ENCODE measurements at regions not wholly inside any gene's neighbourhood (a gene's known extent, or its start where the extent isn't known, plus 50 kb on each side); places are given as distances from the start of the nearest gene placed in this dataset.

GRCh38 chr10:107733328-107734130 is 569.0 kb upstream of the SORCS1 start:
- DNase-seq (ENCODE audit: low read depth in 2 of 3, low spot score in 2 of 3) = no peak

DNA sequence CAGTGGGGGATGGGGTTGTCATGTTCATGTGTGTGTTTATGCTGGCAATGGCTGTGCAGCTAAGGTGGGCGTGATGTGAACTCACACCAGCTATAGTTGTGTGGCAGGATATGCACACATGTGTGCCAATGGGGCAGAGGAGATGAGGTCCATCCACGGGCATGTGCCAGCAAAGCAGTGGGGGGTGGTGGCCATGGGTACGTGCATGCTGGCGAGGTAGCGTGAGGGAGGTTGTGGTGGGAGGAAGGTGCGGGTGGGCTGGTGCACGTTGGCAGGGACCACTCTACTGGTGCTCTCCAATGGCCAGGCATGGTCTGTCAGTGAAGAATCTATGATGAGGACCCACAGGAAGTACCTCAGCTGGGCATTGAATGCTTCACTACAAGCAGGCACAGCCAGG is 567.5 kb upstream of the SORCS1 start:
- DNase-seq (ENCODE audit: low read depth in 2 of 3, low spot score in 2 of 3) = no peak

- peak in 1 of 3 donors; percentile 8 for DNase-seq (ENCODE audit: low read depth in 2 of 3, low spot score in 2 of 3)
Observed at GRCh38 chr10:107728807-107729206, 564.3 kb upstream of the SORCS1 start.

- no peak for DNase-seq (ENCODE audit: low read depth in 2 of 3, low spot score in 2 of 3)
Observed at GRCh38 chr10:107727767-107728317, 563.3 kb upstream of the SORCS1 start.

- no peak for DNase-seq (ENCODE audit: low read depth in 2 of 3, low spot score in 2 of 3)
Observed at GRCh38 chr10:107718864-107719263, 554.4 kb upstream of the SORCS1 start.

GRCh38 chr10:107717046-107717445 is 552.5 kb upstream of the SORCS1 start:
- no peak for DNase-seq (ENCODE audit: low read depth in 2 of 3, low spot score in 2 of 3)

GRCh38 chr10:107715565-107715964 is 551.1 kb upstream of the SORCS1 start:
- no peak for DNase-seq (ENCODE audit: low read depth in 2 of 3, low spot score in 2 of 3)

GRCh38 chr10:107708981-107709380 is 544.5 kb upstream of the SORCS1 start:
- no peak for DNase-seq (ENCODE audit: low read depth in 2 of 3, low spot score in 2 of 3)

DNA sequence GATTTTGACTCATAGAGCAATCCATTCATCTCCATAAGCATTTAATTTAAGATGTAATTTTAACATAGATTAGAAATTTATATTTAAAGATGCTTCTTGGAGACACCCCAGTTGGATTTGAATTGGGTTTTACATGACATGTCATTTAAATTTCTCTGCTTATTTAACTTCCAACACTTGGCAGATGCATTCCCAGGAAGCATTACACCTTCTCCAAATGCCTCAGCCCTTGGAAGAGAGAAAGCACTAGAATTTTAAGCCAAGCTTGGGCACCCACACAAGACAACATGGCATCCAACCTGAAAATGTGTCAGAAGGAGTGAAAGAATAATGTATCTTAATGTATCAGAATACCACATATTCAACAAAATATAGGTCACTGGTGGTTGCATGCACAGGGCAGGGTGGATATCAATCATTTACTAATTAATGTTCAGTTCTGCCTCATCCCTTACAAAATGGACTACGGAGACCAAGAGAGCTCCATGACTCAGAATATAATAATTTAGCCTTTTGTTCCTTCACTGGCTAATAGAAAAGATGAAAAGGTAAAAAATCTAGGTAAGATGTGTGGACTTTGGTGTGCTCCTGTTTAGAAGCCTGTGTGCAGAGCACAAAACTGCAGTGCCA is 541.7 kb upstream of the SORCS1 start:
- no peak for DNase-seq (ENCODE audit: low read depth in 2 of 3, low spot score in 2 of 3)

DNA sequence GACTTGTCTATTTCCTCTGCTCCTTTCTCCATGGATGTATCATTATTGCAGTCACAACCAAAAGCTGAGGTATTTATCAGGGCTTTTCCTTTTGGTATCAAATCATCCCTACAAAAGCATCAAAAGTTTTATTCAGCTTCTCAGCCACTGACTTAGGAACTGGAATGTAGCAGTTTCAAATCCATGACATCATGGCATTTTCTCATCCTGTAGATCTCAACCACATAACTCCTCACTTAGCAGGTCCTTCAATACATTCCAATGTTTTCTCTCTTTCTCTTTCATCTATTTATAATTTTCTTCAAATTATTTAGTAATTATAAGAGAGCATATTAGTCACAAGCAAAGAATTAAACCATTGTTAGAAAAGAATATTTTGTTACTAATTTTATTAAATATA is 537.4 kb upstream of the SORCS1 start:
- DNase-seq (ENCODE audit: low read depth in 2 of 3, low spot score in 2 of 3) = no peak

DNA sequence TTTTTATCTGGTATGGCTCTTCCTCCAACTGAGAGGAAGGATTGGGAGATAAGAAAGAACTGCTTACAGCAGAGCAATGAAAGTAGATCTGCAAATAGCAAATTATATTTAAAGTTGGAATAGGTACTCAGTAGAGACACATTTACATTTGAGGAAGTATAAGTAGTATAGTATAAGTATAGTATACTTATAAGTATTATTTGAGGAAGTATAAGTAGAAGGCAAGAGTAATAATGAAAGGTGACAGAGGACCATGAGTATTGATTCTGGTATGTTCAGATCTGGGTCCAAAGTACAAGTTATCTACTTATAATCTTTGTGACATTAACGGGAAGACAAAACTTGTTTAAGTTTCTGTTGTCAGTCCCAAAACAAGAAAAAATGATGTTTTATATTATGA is 527.6 kb upstream of the SORCS1 start:
- DNase-seq (ENCODE audit: low read depth in 2 of 3, low spot score in 2 of 3) = no peak

- DNase-seq (ENCODE audit: low read depth in 2 of 3, low spot score in 2 of 3) = no peak
Observed at GRCh38 chr10:107689323-107689722, 524.8 kb upstream of the SORCS1 start.

- no peak for DNase-seq (ENCODE audit: low read depth in 2 of 3, low spot score in 2 of 3)
Observed at GRCh38 chr10:107687701-107688100, 523.2 kb upstream of the SORCS1 start.

GRCh38 chr10:107686095-107686494 is 521.6 kb upstream of the SORCS1 start:
- peak in 2 of 3 donors; percentile 36 to 72 for DNase-seq (ENCODE audit: low read depth in 2 of 3, low spot score in 2 of 3)

- DNase-seq (ENCODE audit: low read depth in 2 of 3, low spot score in 2 of 3) = no peak
Observed at GRCh38 chr10:107671960-107672359, 507.5 kb upstream of the SORCS1 start.

- DNase-seq (ENCODE audit: low read depth in 2 of 3, low spot score in 2 of 3) = no peak
Observed at GRCh38 chr10:107666214-107666613, 501.7 kb upstream of the SORCS1 start.

GRCh38 chr10:107665459-107665858 is 501.0 kb upstream of the SORCS1 start:
- DNase-seq (ENCODE audit: low read depth in 2 of 3, low spot score in 2 of 3) = no peak

DNA sequence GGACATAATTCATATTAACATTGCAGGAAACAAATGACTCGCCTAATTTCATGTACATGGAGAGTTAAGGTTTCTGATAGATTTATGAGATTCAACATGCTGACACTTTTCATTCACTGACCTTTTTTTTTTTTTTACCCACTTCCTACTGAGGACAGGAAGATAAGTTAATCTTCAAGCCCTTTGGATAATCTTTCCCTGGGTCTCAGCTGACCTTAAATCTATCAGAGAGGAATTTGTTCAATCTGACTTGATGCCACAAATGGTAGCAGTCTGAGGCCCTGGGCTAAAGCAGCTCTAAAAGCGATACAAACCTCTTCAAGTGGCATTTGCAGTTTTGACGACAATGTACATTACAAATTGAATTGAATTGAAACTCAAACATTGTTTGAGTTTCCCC is 493.3 kb upstream of the SORCS1 start:
- DNase-seq (ENCODE audit: low read depth in 2 of 3, low spot score in 2 of 3) = peak in 1 of 3 donors; percentile 17

GRCh38 chr10:107656932-107657331 is 492.4 kb upstream of the SORCS1 start:
- no peak for DNase-seq (ENCODE audit: low read depth in 2 of 3, low spot score in 2 of 3)

DNA sequence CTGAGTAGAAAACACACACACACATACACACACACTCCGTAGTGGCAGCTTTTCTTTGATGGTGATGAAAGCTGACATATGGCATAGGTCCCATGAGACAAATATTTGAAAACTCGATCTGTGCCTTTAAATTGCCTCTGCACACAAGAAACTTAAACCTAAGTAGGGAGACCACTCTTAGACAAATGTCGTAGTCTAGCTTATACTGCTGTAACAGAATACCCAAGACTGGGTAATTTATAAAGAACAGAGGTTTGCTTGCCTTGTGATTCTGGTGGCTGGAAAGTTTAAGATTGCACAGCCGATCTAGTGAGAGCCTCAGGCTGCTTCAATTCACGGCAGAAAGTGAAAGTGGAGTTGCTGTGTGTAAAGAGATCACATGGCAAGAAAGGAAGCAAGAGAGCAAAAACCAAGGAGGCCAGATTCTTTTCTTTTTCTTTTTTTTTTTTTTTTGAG is 489.4 kb upstream of the SORCS1 start:
- peak in 2 of 3 donors; percentile 37 to 66 for DNase-seq (ENCODE audit: low read depth in 2 of 3, low spot score in 2 of 3)

DNA sequence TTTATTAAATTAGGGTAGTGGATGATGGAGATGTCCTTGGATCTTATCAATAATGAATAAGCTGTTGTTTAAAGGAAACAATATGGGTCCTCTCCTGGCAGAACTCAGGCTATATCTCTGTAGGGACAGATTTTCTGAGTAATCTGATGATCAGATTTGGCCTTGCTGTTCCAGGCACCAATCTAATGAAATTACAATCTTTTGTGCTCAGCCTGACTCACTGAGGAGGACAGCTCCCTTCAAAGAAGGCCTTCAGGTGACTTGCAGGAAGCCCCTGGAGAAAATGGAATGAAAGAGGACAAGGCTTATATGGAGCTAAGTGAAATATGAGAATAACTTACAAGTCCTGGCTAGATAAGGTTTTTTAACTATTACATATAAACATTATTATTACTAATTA is 486.4 kb upstream of the SORCS1 start:
- DNase-seq (ENCODE audit: low read depth in 2 of 3, low spot score in 2 of 3) = no peak

DNA sequence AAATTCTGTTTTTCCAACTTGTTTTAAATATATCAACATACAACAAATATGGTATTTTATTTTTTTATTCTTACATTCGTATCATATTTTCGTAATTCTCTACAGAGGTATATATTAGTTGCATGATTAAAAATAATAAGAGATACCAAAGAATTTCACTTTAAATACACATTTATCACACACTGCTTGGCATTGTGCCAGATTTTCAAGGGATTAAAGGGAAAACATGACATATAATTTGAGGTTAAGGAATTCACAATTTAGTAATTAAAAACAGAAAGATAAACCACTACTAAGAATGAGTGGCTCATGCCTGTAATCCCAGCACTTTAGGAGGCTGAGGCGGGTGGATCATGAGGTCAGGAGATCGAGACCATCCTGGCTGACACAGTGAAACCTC is 484.7 kb upstream of the SORCS1 start:
- DNase-seq (ENCODE audit: low read depth in 2 of 3, low spot score in 2 of 3) = no peak
